Neutrophil (primary cell): ENCODE measurements at regions not wholly inside any gene's neighbourhood (a gene's known extent, or its start where the extent isn't known, plus 50 kb on each side); places are given as distances from the start of the nearest gene placed in this dataset.

Source experiments
- H3K27ac ChIP-seq: fragments of 200-600 bp; sonication (generic); 2 replicates; pipeline ENCODE4 v1.5.1; 2016; ENCODE audit warnings: mild to moderate bottlenecking, moderate library complexity
- H3K27me3 ChIP-seq: fragments of 200-600 bp; sonication (generic); 2 replicates; pipeline ENCODE4 v1.6.0; 2016; ENCODE audit warnings: mild to moderate bottlenecking
- H3K36me3 ChIP-seq: fragments of 200-600 bp; sonication (generic); 2 replicates; pipeline ENCODE4 v1.5.1; 2017
- H3K4me1 ChIP-seq, 2 experiments: fragments of 200-600 bp in 1 of 2; sonication (generic) in 1 of 2; 1 replicate in 1 of 2; 2 replicates in 1 of 2; pipeline versions ENCODE4 v1.5.1 to v1.6.1; 2013 to 2016; ENCODE audit warnings: low read depth in 1 of 2, low read length in 1 of 2, mild to moderate bottlenecking in 1 of 2, moderate library complexity in 1 of 2; ENCODE audit not compliant: control insufficient read depth in 1 of 2, insufficient read depth in 1 of 2
- H3K4me3 ChIP-seq, 2 experiments: fragments of 200-600 bp in 1 of 2; sonication (generic) in 1 of 2; 1 replicate in 1 of 2; 2 replicates in 1 of 2; pipeline ENCODE4 v1.5.1; 2013 to 2016; ENCODE audit warnings: low read depth in 1 of 2, low read length in 1 of 2, mild to moderate bottlenecking in 1 of 2, moderate library complexity in 1 of 2
- H3K9me3 ChIP-seq: fragments of 200-600 bp; sonication (generic); 2 replicates; pipeline ENCODE4 v1.5.1; 2016
- TF ChIP-seq, protein P1 (sequence below): fragments of 200-600 bp; sonication (generic); IDR thresholded peaks from 2 replicates; pipeline ENCODE4 v1.5.1; 2016; ENCODE audit warnings: antibody characterized with exemption

DNA sequence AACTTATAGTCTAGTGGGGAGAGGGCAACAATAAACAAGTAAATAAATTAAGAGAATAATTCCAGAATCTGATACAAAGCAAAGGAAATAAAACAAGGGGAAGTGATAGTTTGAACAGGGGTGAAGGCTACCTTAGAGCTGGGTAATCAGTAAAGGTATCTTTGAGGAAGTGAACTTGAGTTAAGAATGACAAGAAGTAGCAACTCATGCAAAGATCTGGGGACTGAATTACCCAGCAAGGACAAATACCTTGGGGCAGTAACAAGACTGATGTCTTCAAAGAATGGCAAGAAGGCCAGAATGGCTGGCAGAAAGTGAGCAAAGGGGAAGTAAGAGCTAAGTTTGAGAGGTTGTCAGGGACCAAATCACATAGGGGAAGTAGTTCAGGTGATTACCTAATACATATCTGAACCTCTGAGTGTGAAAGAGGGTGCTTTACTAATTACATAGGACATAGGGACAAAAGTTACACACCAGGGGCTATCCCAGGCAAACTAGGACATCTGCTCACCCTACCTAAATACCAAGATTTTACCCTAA, 244.6 kb upstream of the HNRNPA3 start:
- no peaks in the 10 kb centered on the region for H3K4me1 ChIP-seq
- H3K36me3 ChIP-seq: no peaks in the 10 kb centered on the region
- TF ChIP-seq, protein P1, sequence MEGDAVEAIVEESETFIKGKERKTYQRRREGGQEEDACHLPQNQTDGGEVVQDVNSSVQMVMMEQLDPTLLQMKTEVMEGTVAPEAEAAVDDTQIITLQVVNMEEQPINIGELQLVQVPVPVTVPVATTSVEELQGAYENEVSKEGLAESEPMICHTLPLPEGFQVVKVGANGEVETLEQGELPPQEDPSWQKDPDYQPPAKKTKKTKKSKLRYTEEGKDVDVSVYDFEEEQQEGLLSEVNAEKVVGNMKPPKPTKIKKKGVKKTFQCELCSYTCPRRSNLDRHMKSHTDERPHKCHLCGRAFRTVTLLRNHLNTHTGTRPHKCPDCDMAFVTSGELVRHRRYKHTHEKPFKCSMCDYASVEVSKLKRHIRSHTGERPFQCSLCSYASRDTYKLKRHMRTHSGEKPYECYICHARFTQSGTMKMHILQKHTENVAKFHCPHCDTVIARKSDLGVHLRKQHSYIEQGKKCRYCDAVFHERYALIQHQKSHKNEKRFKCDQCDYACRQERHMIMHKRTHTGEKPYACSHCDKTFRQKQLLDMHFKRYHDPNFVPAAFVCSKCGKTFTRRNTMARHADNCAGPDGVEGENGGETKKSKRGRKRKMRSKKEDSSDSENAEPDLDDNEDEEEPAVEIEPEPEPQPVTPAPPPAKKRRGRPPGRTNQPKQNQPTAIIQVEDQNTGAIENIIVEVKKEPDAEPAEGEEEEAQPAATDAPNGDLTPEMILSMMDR: no peak
- no peak overlapping the region for H3K27ac ChIP-seq
- H3K4me3 ChIP-seq: no peak overlapping the region
- H3K9me3 ChIP-seq: no peaks in the 10 kb centered on the region
- H3K27me3 ChIP-seq: no peaks in the 10 kb centered on the region

DNA sequence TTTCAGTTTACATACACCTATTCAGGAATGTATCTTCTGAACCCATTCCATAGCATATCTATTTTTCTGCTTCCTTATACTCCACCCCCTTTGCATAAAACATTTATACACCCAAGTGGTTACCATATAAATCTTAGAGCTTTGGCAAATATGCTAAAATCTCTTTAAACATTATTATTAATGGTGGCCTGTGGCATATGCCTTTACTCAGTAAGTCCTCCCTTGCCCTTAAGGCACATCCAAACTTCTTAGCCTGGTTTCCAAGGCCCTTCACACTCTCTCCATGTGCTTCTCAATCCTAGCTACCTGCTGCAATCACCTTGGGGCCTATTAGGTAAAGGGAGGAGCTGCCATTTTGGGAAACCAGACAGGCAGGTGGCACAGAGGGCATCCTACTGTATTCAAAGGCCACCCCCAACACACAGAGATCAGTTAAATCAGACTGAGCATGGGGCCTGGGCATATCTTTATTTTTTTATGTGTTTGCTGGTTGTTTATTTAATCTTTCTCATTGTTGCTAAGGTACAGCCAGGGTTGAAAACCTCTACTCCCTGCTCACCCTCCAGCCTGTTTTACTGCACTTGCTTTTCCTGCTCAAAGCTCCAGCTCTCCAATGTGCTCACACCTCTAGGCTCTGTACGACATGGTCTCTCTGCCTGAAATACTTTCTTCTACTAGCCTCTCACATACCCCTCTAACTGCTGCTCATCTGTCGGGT, 242.8 kb upstream of the HNRNPA3 start:
- H3K27ac ChIP-seq: no peak overlapping the region
- H3K36me3 ChIP-seq: no peaks in the 10 kb centered on the region
- H3K27me3 ChIP-seq: no peaks in the 10 kb centered on the region
- TF ChIP-seq, protein P1: no peak
- no peaks in the 10 kb centered on the region for H3K9me3 ChIP-seq
- no peaks in the 10 kb centered on the region for H3K4me1 ChIP-seq
- no peak overlapping the region for H3K4me3 ChIP-seq

DNA sequence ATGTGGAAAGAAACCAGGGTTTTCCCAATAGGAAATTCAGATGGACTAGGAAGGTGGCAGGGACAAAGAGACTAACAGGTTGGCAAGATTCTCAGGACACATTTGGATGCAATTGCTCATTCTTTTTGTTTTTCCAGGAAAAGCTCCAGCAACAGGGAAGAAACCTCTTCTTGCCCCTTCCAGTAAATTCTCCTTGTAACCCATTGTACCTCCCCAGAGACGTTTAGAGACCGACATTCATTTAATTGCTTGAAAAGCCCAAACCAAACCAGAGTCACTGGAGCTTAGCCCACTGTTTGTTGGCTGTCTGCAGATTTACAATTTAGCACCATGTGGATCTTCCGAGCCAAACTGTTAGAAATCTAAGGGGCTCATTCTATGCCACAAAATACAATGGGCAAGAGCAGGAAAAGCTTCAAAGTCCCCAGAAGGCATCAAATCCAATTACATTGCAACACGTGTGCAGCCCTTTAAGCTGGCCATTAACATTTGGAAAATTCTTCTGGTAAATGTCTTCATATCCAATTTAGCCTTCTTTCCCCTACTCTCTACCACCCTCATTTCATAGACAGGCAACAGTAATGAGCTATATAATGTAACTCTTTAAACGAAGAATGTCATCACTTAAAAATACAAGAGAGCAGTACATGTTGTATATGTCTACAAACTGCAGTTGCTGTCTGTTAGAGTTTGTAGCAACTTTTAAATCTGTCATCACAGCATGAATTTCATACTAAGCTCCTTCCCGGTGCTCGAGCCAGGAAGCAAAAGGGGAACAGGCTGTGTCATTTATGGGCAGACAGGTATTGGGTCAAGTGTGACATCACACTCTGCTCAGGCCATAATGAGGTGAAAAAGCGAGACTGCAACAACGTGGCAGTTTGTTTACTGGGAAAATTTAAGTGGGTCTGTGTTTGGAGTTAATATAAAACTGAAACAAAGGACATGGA, 235.6 kb upstream of the HNRNPA3 start:
- Histone ChIP-seq H3K27me3 (no peaks in the 10 kb centered on the region), H3K27ac (no peak overlapping the region), H3K9me3 (no peaks in the 10 kb centered on the region), H3K36me3 (no peaks in the 10 kb centered on the region), H3K4me3 (no peak overlapping the region), H3K4me1 (peaks cover 2 to 3% of the 10 kb centered on the region in 2 experiments)
- TF ChIP-seq, protein P1: no peak

DNA sequence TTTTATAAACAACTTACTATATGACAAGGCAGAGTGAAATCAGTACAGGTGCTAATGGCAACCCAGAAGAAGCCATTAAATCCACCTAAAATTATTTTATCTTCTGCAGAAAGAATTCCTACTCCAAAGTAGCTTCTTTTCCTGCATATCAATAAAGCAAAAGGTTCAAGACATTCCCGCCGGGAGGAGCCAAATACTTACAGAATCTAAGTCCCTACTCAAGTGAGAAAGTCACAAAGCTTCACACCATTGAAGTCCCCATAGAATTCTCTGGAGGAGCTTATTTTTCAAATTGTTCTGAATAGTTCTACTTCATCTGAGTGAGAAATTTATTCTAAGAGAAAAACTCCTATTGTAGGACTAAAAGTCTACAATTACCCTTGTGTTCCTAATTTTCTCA, 233.7 kb upstream of the HNRNPA3 start:
- no peak overlapping the region for H3K4me3 ChIP-seq
- no peaks in the 10 kb centered on the region for H3K9me3 ChIP-seq
- TF ChIP-seq, protein P1: no peak
- H3K27me3 ChIP-seq: no peaks in the 10 kb centered on the region
- no peak overlapping the region for H3K27ac ChIP-seq
- peaks cover 2 to 3% of the 10 kb centered on the region in 2 experiments for H3K4me1 ChIP-seq
- no peaks in the 10 kb centered on the region for H3K36me3 ChIP-seq

DNA sequence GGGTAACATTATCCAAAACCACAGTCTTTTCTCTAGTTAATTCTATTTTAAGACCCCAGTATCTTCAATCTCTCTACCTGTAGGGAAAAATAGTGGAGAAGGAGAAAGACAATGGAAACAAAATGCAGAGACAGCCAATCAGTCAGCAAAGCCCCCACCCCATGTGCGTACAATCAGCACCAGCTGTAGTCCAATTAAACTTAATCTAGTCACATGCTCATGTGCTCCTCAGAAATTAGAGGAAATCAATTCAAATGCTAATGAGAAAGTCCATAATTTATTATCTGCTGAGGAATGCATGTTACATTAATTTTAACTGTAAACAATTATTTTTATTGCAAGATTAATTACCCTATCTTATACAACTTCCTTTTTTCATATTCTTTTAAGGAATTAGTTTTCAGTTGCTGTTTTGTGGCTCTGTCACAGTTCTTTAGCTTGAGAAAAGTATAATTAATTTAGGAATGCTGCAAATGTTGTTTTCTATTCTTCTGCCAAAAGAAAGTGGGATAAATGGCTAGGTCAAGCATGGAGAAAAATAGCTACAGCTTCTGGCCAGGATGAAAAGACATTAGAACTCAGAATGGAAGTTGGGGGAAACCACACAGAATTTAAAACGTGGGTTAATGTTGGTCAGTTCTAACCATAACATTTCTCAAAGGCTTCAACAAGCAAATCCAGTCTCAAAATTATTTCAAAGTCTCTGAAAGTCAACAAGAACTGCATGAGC, 232.4 kb upstream of the HNRNPA3 start:
- peaks cover 2 to 3% of the 10 kb centered on the region in 2 experiments for H3K4me1 ChIP-seq
- H3K9me3 ChIP-seq: no peaks in the 10 kb centered on the region
- no peak overlapping the region for H3K27ac ChIP-seq
- TF ChIP-seq, protein P1: no peak
- H3K4me3 ChIP-seq: no peak overlapping the region
- no peaks in the 10 kb centered on the region for H3K36me3 ChIP-seq
- H3K27me3 ChIP-seq: no peaks in the 10 kb centered on the region
